ENCODE measurements at regions not wholly inside any gene's neighbourhood (a gene's known extent, or its start where the extent isn't known, plus 50 kb on each side); places are given as distances from the start of the nearest gene placed in this dataset.

DNA sequence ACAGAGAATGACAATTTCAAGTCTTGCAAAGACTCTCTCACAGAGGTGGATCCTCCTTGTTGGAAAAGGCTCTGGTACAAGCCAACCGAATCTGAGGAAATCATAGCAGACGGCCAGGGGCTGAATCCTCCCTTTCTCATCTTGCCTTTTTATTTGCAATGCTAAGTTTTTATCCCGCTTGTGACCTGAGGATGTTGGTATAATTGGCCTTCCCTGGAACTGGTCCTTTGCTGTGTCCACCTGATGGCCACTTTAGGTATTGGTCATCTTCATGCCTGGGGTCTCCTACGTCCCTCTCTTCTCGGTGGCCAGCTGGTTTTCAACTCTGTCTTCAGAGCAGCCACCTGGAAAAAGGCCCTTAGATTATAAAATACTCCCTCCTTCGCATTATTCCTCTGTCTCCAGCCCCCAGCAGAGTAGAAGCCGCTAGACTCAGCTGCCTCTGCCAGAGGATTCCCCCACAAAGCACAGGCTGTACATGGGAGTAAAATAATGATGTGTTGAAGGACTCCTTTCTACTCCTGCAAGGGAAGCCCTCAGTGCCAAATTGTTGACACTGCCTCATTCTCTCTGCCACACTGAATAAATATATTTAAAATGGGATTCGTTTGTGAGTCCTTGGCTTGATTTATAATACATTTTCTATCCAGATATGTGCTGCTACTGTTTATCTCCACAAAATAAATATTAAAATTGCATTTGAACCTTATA is 208.9 kb upstream of the CFAP20DC start:
- no peak for TF ChIP-seq FOXM1 (IDR thresholded peaks at IDR 0.05; ENCODE audit: borderline replicate concordance)
- TF ChIP-seq FOXK2 (IDR thresholded peaks at IDR 0.05): no peak
- no peak for TF ChIP-seq TARDBP (IDR thresholded peaks at IDR 0.05)
- no peak for TF ChIP-seq BHLHE40 (IDR thresholded peaks at IDR 0.05; ENCODE audit: borderline replicate concordance)
- no peak for TF ChIP-seq ARNT (IDR thresholded peaks at IDR 0.05)
- TF ChIP-seq, protein P1, sequence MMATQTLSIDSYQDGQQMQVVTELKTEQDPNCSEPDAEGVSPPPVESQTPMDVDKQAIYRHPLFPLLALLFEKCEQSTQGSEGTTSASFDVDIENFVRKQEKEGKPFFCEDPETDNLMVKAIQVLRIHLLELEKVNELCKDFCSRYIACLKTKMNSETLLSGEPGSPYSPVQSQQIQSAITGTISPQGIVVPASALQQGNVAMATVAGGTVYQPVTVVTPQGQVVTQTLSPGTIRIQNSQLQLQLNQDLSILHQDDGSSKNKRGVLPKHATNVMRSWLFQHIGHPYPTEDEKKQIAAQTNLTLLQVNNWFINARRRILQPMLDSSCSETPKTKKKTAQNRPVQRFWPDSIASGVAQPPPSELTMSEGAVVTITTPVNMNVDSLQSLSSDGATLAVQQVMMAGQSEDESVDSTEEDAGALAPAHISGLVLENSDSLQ (IDR thresholded peaks at IDR 0.05): no peak
